GM12892 (cell line): ENCODE measurements at regions not wholly inside any gene's neighbourhood (a gene's known extent, or its start where the extent isn't known, plus 50 kb on each side); places are given as distances from the start of the nearest gene placed in this dataset.

Experiments
- POLR2A ChIP-seq: IDR thresholded peaks from 2 replicates; pipeline ENCODE4 v1.6.1; 2011; ENCODE audit warnings: low read depth, low read length, control low read depth
- POLR2AphosphoS5 ChIP-seq: IDR thresholded peaks from 2 replicates; pipeline ENCODE4 v1.6.1; 2011; ENCODE audit warnings: low read depth, low read length, control low read depth
- TAF1 ChIP-seq: IDR thresholded peaks from 2 replicates; pipeline ENCODE4 v1.6.1; 2011; ENCODE audit warnings: low read depth, mild to moderate bottlenecking, control low read depth, low read length, borderline replicate concordance

DNA sequence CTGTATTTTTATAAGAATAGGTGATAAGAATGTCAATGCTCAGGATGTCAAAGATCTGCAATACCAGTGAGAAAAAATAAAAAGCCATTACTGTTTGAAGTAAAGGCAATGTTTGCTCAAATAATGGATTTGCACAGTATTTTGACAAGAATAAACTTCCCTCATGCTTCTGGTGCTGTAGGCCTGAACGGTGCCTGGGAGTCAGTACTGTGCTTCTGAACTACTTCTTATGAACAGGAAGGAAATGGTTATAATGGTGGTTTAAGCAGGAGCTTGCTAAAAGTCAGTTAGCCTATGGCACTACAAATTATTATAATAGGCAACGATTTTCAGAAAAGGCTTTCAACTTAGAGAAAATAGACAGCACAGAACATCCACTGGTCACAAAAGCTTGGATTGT lies 548.3 kb upstream of the CDH18 start:
- no peak for TF ChIP-seq POLR2A
- TF ChIP-seq TAF1: no peak
- TF ChIP-seq POLR2AphosphoS5: no peak
